Mesothelial cell of epicardium (in vitro differentiated cells): ENCODE measurements at regions not wholly inside any gene's neighbourhood (a gene's known extent, or its start where the extent isn't known, plus 50 kb on each side); places are given as distances from the start of the nearest gene placed in this dataset.

Experiments used
- DNase-seq, 2 experiments: peaks; one replicate each; pipeline ENCODE4 v3.0.0; 2021; ENCODE audit warnings: low spot score in 2 of 2; ENCODE audit not compliant: unreplicated experiment in 2 of 2
- H3K27ac Mint-ChIP-seq: 2 replicates; pipeline ENCODE4 v1.8.0; 2021; ENCODE audit warnings: mixed read lengths
- H3K27me3 Mint-ChIP-seq: 2 replicates; pipeline ENCODE4 v1.8.0; 2021; ENCODE audit warnings: low read depth, mixed read lengths
- H3K36me3 Mint-ChIP-seq: 2 replicates; pipeline ENCODE4 v1.8.0; 2021; ENCODE audit warnings: mixed read lengths
- H3K4me1 Mint-ChIP-seq: 2 replicates; pipeline ENCODE4 v1.8.0; 2021; ENCODE audit warnings: mixed read lengths
- H3K4me3 Mint-ChIP-seq: 2 replicates; pipeline ENCODE4 v1.8.0; 2021; ENCODE audit warnings: mild to moderate bottlenecking, moderate library complexity, mixed read lengths
- H3K9me3 Mint-ChIP-seq: 2 replicates; pipeline ENCODE4 v1.8.0; 2021; ENCODE audit warnings: mixed read lengths
- TF ChIP-seq, protein P1 (sequence below): fragments of 200-600 bp; sonication (generic); IDR thresholded peaks from one replicate; pipeline ENCODE4 v1.5.0; 2021; ENCODE audit warnings: antibody characterized with exemption; ENCODE audit not compliant: unreplicated experiment

DNA sequence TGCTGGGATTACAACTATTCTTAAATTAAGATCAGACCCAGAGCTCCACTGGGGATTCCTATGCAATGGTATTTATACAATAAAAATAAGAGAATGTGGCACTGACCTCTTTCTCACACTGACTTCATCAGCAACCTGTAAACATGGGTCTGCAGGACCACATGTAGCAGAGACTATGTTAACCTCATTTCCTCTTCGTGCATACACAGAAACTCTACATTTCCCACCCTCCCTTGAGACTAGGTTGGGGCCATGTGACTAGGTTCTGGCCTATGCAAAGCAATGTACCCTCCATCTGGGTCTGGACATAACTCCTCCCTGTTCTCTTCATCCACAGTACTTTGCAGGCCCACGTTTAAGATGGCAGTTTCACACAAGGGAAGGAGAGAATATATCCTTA lies 514.4 kb upstream of the CHAC2 start:
- Mint-ChIP-seq H3K27me3 (no peaks in the 10 kb centered on the region), H3K27ac (no peak overlapping the region)
- no peak for DNase-seq

DNA sequence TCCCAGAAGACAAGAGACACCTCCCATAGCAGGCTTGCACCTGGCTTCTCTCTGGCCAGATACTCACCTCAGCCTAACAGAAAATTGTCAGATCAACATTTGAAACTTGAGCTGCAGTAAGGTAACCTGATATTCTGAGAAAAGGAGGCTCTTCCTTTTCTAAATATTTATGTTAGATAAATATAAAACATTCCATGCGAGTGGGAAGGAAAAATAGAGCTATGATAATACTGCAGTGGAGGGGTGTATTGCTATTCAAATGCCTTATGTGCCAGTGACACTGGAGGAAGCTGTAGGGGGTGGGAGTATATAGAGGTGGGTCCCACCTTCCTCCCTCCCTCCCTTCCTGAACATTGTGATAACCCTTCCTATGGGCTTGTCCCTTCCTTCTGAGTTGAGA lies 515.5 kb upstream of the CHAC2 start:
- no peak overlapping the region for H3K27ac Mint-ChIP-seq
- H3K4me1 Mint-ChIP-seq = peaks cover 6% of the 10 kb centered on the region
- TF ChIP-seq, protein P1, sequence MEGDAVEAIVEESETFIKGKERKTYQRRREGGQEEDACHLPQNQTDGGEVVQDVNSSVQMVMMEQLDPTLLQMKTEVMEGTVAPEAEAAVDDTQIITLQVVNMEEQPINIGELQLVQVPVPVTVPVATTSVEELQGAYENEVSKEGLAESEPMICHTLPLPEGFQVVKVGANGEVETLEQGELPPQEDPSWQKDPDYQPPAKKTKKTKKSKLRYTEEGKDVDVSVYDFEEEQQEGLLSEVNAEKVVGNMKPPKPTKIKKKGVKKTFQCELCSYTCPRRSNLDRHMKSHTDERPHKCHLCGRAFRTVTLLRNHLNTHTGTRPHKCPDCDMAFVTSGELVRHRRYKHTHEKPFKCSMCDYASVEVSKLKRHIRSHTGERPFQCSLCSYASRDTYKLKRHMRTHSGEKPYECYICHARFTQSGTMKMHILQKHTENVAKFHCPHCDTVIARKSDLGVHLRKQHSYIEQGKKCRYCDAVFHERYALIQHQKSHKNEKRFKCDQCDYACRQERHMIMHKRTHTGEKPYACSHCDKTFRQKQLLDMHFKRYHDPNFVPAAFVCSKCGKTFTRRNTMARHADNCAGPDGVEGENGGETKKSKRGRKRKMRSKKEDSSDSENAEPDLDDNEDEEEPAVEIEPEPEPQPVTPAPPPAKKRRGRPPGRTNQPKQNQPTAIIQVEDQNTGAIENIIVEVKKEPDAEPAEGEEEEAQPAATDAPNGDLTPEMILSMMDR = no peak
- no peaks in the 10 kb centered on the region for H3K27me3 Mint-ChIP-seq
- no peak overlapping the region for H3K4me3 Mint-ChIP-seq
- H3K36me3 Mint-ChIP-seq = no peaks in the 10 kb centered on the region
- no peaks in the 10 kb centered on the region for H3K9me3 Mint-ChIP-seq
- DNase-seq = no peak

More for the DNA sequence above, 514.4 kb upstream of the CHAC2 start:
- no peaks in the 10 kb centered on the region for H3K9me3 Mint-ChIP-seq
- no peaks in the 10 kb centered on the region for H3K36me3 Mint-ChIP-seq
- TF ChIP-seq, protein P1 = no peak
- no peak overlapping the region for H3K4me3 Mint-ChIP-seq
- H3K4me1 Mint-ChIP-seq = peaks cover 6% of the 10 kb centered on the region

DNA sequence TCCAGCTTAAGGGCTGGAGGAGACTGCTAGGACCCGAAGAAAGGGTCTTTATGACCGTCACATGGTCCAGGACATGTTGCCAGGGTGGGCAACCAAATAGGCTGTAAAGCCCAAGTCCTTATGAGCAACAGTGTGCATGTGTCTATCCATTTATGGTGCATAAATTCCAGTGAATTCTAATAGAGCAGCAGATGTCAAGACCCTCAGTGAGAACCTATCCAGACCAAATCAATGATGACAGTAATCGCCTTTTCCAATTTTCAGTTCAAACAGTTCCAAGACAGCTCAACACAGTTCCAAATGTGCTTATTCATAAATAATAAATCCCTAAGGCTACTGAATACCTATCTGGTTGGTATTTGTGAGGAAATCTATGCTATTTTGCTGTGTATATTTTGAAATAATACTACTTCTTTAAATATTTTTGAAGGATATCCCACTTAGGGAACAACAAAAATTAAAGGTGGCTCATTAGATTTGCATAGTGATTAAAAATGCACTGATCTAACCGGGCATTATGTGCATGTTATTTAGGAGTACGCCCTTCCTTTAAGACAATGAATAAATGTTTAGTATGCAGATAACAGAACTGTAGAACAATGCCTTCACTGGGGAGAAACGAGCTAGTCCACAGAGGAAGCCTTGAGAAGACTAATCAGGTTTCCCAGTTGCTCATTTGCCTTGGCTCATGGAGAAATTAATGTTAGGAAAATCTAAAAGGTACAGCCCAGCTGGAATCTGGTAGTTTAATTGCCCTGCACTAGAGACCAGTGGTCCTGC lies 519.5 kb upstream of the CHAC2 start:
- Mint-ChIP-seq H3K27me3 (no peaks in the 10 kb centered on the region), H3K9me3 (no peaks in the 10 kb centered on the region), H3K36me3 (no peaks in the 10 kb centered on the region), H3K27ac (no peak overlapping the region), H3K4me3 (no peak overlapping the region), H3K4me1 (peaks cover 6% of the 10 kb centered on the region)
- no peak for DNase-seq
- TF ChIP-seq, protein P1 = no peak

DNA sequence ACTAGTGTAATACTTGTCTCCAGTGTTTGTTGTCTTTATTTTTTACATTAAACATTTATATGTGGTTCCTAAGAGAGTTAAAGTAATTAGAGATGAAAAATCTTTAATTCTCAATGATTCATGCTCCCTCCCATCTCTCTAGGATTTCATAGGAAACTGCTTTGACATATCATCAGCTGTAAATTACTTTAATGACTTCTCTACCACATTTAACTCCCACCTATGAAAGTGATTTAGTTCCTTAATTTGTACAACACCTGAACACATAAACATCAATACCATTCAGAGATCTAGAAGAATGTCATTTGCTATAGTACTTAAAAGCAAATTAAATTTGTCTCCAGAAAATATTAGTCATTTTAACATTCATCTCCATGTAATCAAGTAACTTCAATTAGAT lies 524.2 kb upstream of the CHAC2 start:
- TF ChIP-seq, protein P1 = no peak
- Mint-ChIP-seq H3K27me3 (no peaks in the 10 kb centered on the region), H3K4me3 (no peak overlapping the region), H3K4me1 (no peaks in the 10 kb centered on the region), H3K36me3 (no peaks in the 10 kb centered on the region), H3K27ac (no peak overlapping the region), H3K9me3 (peaks cover 9% of the 10 kb centered on the region)
- DNase-seq = no peak

DNA sequence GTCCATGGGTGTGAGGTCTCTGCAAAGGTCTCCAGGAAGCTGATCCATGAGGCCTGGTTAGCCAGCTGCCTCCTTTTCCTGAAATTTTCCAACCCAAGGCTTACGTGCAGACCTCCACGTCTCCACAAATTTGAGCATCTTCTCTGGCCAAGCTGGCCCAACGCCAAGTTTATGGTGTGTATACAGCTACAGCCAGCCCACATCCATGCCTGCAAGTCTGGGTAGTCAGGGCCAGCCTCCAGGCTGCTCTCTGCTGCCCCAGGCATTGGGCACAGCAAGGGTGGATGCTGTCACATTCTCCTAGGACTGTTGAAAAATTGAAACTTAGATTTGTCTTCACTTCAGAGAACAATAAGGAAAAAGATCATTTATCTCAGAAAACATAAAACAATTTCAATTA lies 525.5 kb upstream of the CHAC2 start:
- Mint-ChIP-seq H3K27ac (no peak overlapping the region), H3K4me1 (no peaks in the 10 kb centered on the region), H3K9me3 (peaks cover 9% of the 10 kb centered on the region), H3K36me3 (no peaks in the 10 kb centered on the region), H3K4me3 (no peak overlapping the region), H3K27me3 (no peaks in the 10 kb centered on the region)
- no peak for DNase-seq
- TF ChIP-seq, protein P1 = no peak
